PC-3 (cell line): ENCODE measurements at regions not wholly inside any gene's neighbourhood (a gene's known extent, or its start where the extent isn't known, plus 50 kb on each side); places are given as distances from the start of the nearest gene placed in this dataset.

ENCODE experiments used
- ATAC-seq: fragments of 200-7000 bp; cut with Tn5 transposase; 2 replicates; pipeline ENCODE4 v1.9.1; 2020; ENCODE audit warnings: mild to moderate bottlenecking, moderate library complexity
- BruUV-seq: library from RNA; stranded (reverse); fragments of 400-500 nt; replicated peaks from 2 replicates; lab custom pipeline; 2021; lab: Mats Ljungman, UMichigan
- CTCF ChIA-PET: fragments of 300-600 bp; sonication (Branson Sonifier 250); formaldehyde crosslinking; loops from one replicate; lab custom pipeline; 2022; ENCODE audit warnings: antibody characterized with exemption; lab: Charles Lee
- POLR2A ChIA-PET: fragments of 300-600 bp; sonication (Branson Sonifier 250); formaldehyde crosslinking; loops from one replicate; lab custom pipeline; 2022; ENCODE audit warnings: antibody characterized with exemption; ENCODE audit not compliant: unreplicated experiment; lab: Charles Lee
- DNase-seq: peaks from one replicate; pipeline ENCODE4 v3.0.0-alpha.2; 2015
- H2AFZ ChIP-seq: fragments of 300-600 bp; sonication (generic); 2 replicates; pipeline ENCODE4 v1.6.0; 2016; ENCODE audit warnings: antibody characterized with exemption, low read length
- H3F3A ChIP-seq: fragments of 300-600 bp; sonication (generic); one replicate; pipeline ENCODE4 v1.6.0; 2017; ENCODE audit warnings: antibody characterized with exemption, low read length, control low read depth, mild to moderate bottlenecking; ENCODE audit not compliant: unreplicated experiment
- H3K27ac ChIP-seq: fragments of 300-600 bp; sonication (generic); 2 replicates; pipeline ENCODE4 v1.5.1; 2016; ENCODE audit warnings: mild to moderate bottlenecking, low read length
- H3K27me3 ChIP-seq: fragments of 300-600 bp; sonication (generic); 2 replicates; pipeline ENCODE4 v1.6.1; 2016; ENCODE audit warnings: low read length, mixed read lengths
- H3K36me3 ChIP-seq: fragments of 300-600 bp; sonication (generic); 2 replicates; pipeline ENCODE4 v1.6.1; 2016; ENCODE audit warnings: low read depth, mixed run types, low read length, mixed read lengths
- H3K4me1 ChIP-seq: fragments of 300-600 bp; sonication (generic); 2 replicates; pipeline ENCODE4 v1.5.1; 2016; ENCODE audit warnings: low read length; ENCODE audit not compliant: insufficient read depth
- H3K4me2 ChIP-seq: fragments of 300-600 bp; sonication (generic); 2 replicates; pipeline ENCODE4 v1.6.0; 2016; ENCODE audit warnings: low read length
- H3K4me3 ChIP-seq: fragments of 300-600 bp; sonication (generic); 2 replicates; pipeline ENCODE4 v1.5.1; 2016; ENCODE audit warnings: mild to moderate bottlenecking, low read length, mixed read lengths
- H3K79me2 ChIP-seq: fragments of 300-600 bp; sonication (generic); 2 replicates; pipeline ENCODE4 v1.6.1; 2017; ENCODE audit warnings: low read length, mixed read lengths
- H3K9ac ChIP-seq: fragments of 300-600 bp; sonication (generic); 2 replicates; pipeline ENCODE4 v1.6.0; 2016; ENCODE audit warnings: mild to moderate bottlenecking, low read length
- H3K9me2 ChIP-seq: fragments of 300-600 bp; sonication (generic); replicated peaks from 2 replicates; pipeline ENCODE4 v1.6.1; 2016; ENCODE audit warnings: mixed run types, low read length, mixed read lengths
- H3K9me3 ChIP-seq: fragments of 300-600 bp; sonication (generic); 2 replicates; pipeline ENCODE4 v1.6.1; 2016; ENCODE audit warnings: low read length, mixed read lengths
- H4K20me1 ChIP-seq: fragments of 300-600 bp; sonication (generic); 2 replicates; pipeline ENCODE4 v1.6.1; 2016; ENCODE audit warnings: low read length, mixed read lengths
- EZH2 ChIP-seq: fragments of 300-600 bp; sonication (generic); IDR thresholded peaks from one replicate; pipeline ENCODE4 v1.6.1; 2017; ENCODE audit warnings: antibody characterized with exemption, mild to moderate bottlenecking, low read length; ENCODE audit not compliant: unreplicated experiment
- EZH2phosphoT487 ChIP-seq: fragments of 300-600 bp; sonication (generic); IDR thresholded peaks from 2 replicates; pipeline ENCODE4 v1.6.1; 2018; ENCODE audit warnings: mild to moderate bottlenecking, antibody characterized with exemption, low read length, borderline replicate concordance
- intact Hi-C: fragments of 100-400 bp; cut with micrococcal nuclease; formaldehyde crosslinking; loops from 2 replicates; pipeline ENCODE4 v1.9.0; 2023
- TF ChIP-seq, protein P1 (sequence below): fragments of 300-600 bp; sonication (generic); conservative IDR thresholded peaks from 2 replicates; pipeline ENCODE4 v1.5.1; 2017; ENCODE audit warnings: antibody characterized with exemption, low read depth, mild to moderate bottlenecking, low read length

DNA sequence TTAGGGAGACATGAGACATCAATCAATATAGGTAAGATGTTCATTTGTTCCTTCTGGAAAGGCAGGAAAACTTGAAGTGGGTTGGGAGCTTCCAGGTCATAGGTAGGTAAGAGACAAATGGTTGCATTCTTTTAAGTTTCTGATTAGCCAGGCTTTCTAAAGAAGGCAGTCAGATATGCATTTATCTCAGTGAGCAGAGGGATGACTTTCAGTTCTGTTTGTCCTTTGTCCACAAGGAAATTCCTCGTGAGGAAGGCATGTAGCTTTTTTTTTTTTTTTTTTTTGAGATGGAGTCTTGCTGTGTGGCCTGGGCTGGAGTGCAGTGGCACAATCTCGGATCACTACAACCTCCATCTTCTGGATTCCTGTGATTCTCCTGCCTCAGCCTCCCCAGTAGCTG lies 155.3 kb upstream of the ABCA1 start:
- H2AFZ ChIP-seq, result no peak overlapping the region
- no peak overlapping the region for H3K4me3 ChIP-seq
- H3K9ac ChIP-seq, result no peak overlapping the region
- POLR2A ChIA-PET, result no interaction called here
- CTCF ChIA-PET, result interaction anchor here (0.6 kb wide), 1 partner anchor 156 kb away, joined by 5 read pairs; no protein-coding TSS in a partner anchor
- intact Hi-C loops, result loop anchor here (10.0 kb wide), 1 partner anchor 158 kb away; the partner anchor contains the start of gene ABCA1
- no peaks in the 10 kb centered on the region for H3K9me2 ChIP-seq
- H3K9me3 ChIP-seq, result no peaks in the 10 kb centered on the region
- H4K20me1 ChIP-seq, result no peaks in the 10 kb centered on the region
- no peaks in the 10 kb centered on the region for H3K36me3 ChIP-seq
- H3K27ac ChIP-seq, result no peak overlapping the region
- TF ChIP-seq, protein P1, sequence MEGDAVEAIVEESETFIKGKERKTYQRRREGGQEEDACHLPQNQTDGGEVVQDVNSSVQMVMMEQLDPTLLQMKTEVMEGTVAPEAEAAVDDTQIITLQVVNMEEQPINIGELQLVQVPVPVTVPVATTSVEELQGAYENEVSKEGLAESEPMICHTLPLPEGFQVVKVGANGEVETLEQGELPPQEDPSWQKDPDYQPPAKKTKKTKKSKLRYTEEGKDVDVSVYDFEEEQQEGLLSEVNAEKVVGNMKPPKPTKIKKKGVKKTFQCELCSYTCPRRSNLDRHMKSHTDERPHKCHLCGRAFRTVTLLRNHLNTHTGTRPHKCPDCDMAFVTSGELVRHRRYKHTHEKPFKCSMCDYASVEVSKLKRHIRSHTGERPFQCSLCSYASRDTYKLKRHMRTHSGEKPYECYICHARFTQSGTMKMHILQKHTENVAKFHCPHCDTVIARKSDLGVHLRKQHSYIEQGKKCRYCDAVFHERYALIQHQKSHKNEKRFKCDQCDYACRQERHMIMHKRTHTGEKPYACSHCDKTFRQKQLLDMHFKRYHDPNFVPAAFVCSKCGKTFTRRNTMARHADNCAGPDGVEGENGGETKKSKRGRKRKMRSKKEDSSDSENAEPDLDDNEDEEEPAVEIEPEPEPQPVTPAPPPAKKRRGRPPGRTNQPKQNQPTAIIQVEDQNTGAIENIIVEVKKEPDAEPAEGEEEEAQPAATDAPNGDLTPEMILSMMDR, result no peak
- TF ChIP-seq EZH2phosphoT487 (no peak), EZH2 (no peak)
- no peaks in the 10 kb centered on the region; the same call in 1 of the 2 replicates for H3K4me1 ChIP-seq
- no peaks in the 10 kb centered on the region for H3F3A ChIP-seq
- H3K79me2 ChIP-seq, result no peaks in the 10 kb centered on the region
- DNase-seq (no peak), ATAC-seq (no peak)
- BruUV-seq, result no TSS peak
- no peak overlapping the region for H3K4me2 ChIP-seq
- no peaks in the 10 kb centered on the region for H3K27me3 ChIP-seq

DNA sequence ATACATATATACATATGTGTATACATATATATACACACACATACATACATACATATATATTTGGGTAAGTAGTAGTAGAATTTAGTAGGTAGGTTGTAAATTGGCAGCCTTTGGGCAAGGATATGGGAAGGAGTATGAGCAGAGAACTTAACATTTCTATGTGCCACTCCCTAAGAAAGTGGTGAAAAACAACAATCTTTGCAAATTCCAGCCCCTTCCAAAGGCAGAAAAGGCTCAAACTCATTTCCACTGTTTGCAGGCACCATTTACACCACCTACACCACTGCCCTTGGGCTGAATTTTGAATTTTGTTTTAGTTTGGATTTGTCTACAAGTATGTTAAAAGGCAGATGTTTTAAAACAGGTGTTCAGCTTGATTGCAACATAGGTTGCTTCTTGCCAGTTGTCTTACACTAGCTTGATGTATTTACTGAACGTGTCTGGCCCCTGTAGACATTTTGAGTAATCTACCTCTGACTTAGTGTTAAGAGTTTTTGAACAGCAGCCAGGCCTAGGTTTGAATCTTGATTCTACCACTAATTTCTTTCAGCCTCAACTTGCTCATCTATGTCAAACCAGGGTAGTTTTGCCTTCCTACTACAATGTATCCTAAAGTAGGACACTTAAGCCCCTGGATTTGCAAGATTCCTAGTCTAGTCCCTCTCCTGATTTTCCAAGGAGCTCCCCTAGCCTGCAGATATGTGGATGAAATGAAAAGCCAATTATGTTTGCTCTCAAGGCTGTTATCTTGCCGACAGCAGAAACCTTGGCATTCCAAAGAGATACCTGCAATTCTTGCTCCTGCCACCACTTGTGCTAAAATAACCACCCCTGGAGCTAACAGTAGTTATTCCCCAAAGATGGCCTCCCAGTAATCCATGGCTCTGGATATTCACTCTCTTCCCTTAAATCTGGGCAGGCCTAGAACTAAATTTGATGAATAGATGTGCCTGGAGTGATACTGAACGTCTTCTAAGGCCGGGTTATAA lies 156.2 kb upstream of the SLC44A1 start:
- Histone ChIP-seq H4K20me1 (no peaks in the 10 kb centered on the region), H3K9me2 (no peaks in the 10 kb centered on the region), H3K4me3 (no peak overlapping the region), H3K27me3 (no peaks in the 10 kb centered on the region), H3K79me2 (no peaks in the 10 kb centered on the region), H3K27ac (no peak overlapping the region), H3K36me3 (no peaks in the 10 kb centered on the region), H3F3A (no peaks in the 10 kb centered on the region), H3K9me3 (no peaks in the 10 kb centered on the region), H3K4me2 (no peak overlapping the region), H3K9ac (no peak overlapping the region), H2AFZ (no peak overlapping the region), H3K4me1 (no peaks in the 10 kb centered on the region; the same call in 1 of the 2 replicates)
- TF ChIP-seq EZH2, result no peak
- TF ChIP-seq EZH2phosphoT487, result no peak
- intact Hi-C loops, result loop anchor here (10.0 kb wide), 1 partner anchor 163 kb away; the partner anchor contains the start of gene ABCA1
- no TSS peak for BruUV-seq
- DNase-seq (peak; percentile 38), ATAC-seq (peak; percentile 51; the same call in 1 of the 2 replicates)
- ChIA-PET POLR2A (no interaction called here), CTCF (interaction anchor here (0.6 kb wide), 1 partner anchor 89 kb away, joined by 5 read pairs; no protein-coding TSS in a partner anchor)

- Histone ChIP-seq H3K9me3 (no peaks in the 10 kb centered on the region), H3K27ac (no peak overlapping the region), H2AFZ (no peak overlapping the region), H3K27me3 (no peaks in the 10 kb centered on the region), H3K36me3 (no peaks in the 10 kb centered on the region), H3K4me3 (no peak overlapping the region), H3K4me2 (no peak overlapping the region), H3K4me1 (no peaks in the 10 kb centered on the region; the same call in 1 of the 2 replicates), H3F3A (no peaks in the 10 kb centered on the region), H4K20me1 (no peaks in the 10 kb centered on the region), H3K9me2 (no peaks in the 10 kb centered on the region), H3K9ac (no peak overlapping the region), H3K79me2 (no peaks in the 10 kb centered on the region)
- no peak for ATAC-seq
- ChIA-PET CTCF (no interaction called here), POLR2A (no interaction called here)
- BruUV-seq, result no TSS peak
- no peak for DNase-seq
- TF ChIP-seq EZH2 (no peak), EZH2phosphoT487 (no peak)
- TF ChIP-seq, protein P1, result no peak
- intact Hi-C loops, result loop anchor here (10.0 kb wide), 1 partner anchor 165 kb away; the partner anchor contains the start of gene ABCA1
Measured at GRCh38 chr9:105089874-105090273, 154.6 kb upstream of the SLC44A1 start.
